ENCODE measurements at regions not wholly inside any gene's neighbourhood (a gene's known extent, or its start where the extent isn't known, plus 50 kb on each side); places are given as distances from the start of the nearest gene placed in this dataset.

DNA sequence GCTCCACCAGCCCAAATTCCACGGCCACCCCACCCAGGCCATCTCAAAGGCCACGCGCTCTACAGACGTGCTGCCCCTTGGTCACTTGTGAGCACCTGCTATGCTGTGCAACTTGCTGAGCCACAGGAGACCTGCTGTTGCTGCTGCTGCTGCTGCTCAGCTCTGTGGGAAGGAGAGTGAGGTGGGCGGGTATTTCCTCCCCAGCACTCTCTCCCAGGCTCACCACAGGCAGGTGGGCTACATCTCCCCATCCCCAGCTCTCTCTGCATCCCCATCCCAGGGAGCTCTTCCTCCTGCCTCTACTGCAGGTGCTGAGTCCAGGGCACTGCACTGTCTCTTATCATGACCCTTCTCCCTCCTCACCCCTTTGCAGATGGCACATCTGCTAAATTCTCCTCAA lies 306.9 kb downstream of the BCL11B start:
- TF ChIP-seq, protein P1, sequence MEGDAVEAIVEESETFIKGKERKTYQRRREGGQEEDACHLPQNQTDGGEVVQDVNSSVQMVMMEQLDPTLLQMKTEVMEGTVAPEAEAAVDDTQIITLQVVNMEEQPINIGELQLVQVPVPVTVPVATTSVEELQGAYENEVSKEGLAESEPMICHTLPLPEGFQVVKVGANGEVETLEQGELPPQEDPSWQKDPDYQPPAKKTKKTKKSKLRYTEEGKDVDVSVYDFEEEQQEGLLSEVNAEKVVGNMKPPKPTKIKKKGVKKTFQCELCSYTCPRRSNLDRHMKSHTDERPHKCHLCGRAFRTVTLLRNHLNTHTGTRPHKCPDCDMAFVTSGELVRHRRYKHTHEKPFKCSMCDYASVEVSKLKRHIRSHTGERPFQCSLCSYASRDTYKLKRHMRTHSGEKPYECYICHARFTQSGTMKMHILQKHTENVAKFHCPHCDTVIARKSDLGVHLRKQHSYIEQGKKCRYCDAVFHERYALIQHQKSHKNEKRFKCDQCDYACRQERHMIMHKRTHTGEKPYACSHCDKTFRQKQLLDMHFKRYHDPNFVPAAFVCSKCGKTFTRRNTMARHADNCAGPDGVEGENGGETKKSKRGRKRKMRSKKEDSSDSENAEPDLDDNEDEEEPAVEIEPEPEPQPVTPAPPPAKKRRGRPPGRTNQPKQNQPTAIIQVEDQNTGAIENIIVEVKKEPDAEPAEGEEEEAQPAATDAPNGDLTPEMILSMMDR (IDR thresholded peaks at IDR 0.05; ENCODE audit: control insufficient read depth, insufficient read depth, low read depth, low read length, missing control alignments): no peak
- no peak for DNase-seq (ENCODE audit: low read depth)
- H3K4me3 ChIP-seq (ENCODE audit: control insufficient read depth, low read depth, low read length): no peak overlapping the region

DNA sequence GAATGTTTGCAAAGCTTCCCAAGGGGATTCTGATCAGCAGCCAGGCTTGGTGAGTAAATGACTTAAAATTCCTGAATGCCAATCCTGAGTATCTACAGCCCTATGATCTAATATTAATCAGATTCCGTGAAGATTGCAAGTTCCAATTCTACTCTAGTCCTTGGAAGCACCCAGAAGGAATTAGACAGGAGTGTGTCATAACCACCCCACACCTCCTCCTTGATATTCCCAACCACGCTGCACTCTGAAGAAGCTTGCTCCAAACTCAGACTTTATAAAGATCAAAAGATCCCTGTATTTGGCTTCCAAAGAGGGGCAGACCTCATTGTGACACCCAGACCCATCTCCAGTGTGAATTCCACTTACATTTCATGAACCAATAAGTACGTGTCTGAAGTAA lies 306.0 kb downstream of the BCL11B start:
- TF ChIP-seq, protein P1 (IDR thresholded peaks at IDR 0.05; ENCODE audit: control insufficient read depth, insufficient read depth, low read depth, low read length, missing control alignments): no peak
- DNase-seq (ENCODE audit: low read depth): no peak
- no peak overlapping the region for H3K4me3 ChIP-seq (ENCODE audit: control insufficient read depth, low read depth, low read length)

- no peak for DNase-seq (ENCODE audit: low read depth)
- no peak overlapping the region for H3K4me3 ChIP-seq (ENCODE audit: control insufficient read depth, low read depth, low read length)
- TF ChIP-seq, protein P1 (IDR thresholded peaks at IDR 0.05; ENCODE audit: control insufficient read depth, insufficient read depth, low read depth, low read length, missing control alignments): no peak
Measured at GRCh38 chr14:98966475-98967162, 305.4 kb downstream of the BCL11B start.

DNA sequence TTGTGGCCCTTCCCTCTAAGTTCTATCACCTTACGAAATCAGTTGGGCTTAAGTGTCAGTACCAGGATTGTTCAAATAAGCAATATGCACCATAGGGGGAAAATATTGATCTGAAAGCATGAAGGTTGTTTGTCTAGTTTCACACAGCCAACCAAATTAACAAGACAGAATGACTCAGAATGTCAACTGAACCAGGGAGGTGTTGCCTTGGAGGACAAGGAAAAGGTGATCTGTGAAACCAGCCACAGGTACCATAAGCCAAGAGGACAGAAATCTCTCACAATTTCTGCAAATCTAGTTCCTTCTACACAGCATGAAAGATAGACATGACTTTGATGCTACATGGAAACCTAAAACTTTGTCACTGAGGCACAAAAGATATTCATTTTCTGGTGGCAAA lies 297.9 kb downstream of the BCL11B start:
- DNase-seq (ENCODE audit: low read depth): no peak
- TF ChIP-seq, protein P1 (IDR thresholded peaks at IDR 0.05; ENCODE audit: control insufficient read depth, insufficient read depth, low read depth, low read length, missing control alignments): no peak
- H3K4me3 ChIP-seq (ENCODE audit: control insufficient read depth, low read depth, low read length): no peak overlapping the region

GRCh38 chr14:98976271-98976670 lies 295.7 kb downstream of the BCL11B start:
- TF ChIP-seq, protein P1 (IDR thresholded peaks at IDR 0.05; ENCODE audit: control insufficient read depth, insufficient read depth, low read depth, low read length, missing control alignments): no peak
- no peak for DNase-seq (ENCODE audit: low read depth)
- H3K4me3 ChIP-seq (ENCODE audit: control insufficient read depth, low read depth, low read length): no peak overlapping the region

DNA sequence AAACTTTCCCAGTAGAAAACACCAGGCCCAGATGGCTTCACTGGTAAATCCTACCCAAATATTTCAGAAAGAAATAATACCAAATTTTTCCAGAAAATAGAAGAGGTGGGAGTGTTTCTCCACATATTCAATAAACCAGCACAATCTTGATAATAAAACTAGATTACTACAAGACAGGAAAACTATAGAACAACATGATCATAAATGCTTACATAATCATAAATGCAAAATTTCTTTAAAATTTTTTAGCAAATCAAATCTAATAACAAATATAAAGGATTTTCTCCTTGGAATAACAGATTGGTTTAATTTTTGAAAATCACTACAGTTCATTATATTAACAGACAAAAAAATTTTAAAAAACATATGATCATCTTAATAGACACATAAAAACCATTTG lies 294.5 kb downstream of the BCL11B start:
- DNase-seq (ENCODE audit: low read depth): no peak
- no peak overlapping the region for H3K4me3 ChIP-seq (ENCODE audit: control insufficient read depth, low read depth, low read length)
- TF ChIP-seq, protein P1 (IDR thresholded peaks at IDR 0.05; ENCODE audit: control insufficient read depth, insufficient read depth, low read depth, low read length, missing control alignments): no peak

Data from AG09309 (cell line).